Cardiac fibroblast (primary cell): ENCODE measurements at regions not wholly inside any gene's neighbourhood (a gene's known extent, or its start where the extent isn't known, plus 50 kb on each side); places are given as distances from the start of the nearest gene placed in this dataset.

Source experiments
- DNase-seq, 2 donors: peaks; one replicate each; pipeline versions ENCODE4 v3.0.0 to v3.0.0-alpha.2; 2010; ENCODE audit warnings: low read depth in 2 of 2
- H3K4me3 ChIP-seq, 2 donors: replicated peaks in 1 of 2; 1 replicate in 1 of 2; 2 replicates in 1 of 2; pipeline ENCODE4 v1.5.1; 2011; ENCODE audit warnings: low read depth in 2 of 2, low read length in 2 of 2, mild to moderate bottlenecking in 2 of 2, moderate library complexity in 1 of 2
- TF ChIP-seq, protein P1 (sequence below): IDR thresholded peaks from one replicate; pipeline ENCODE4 v1.5.1; 2011; ENCODE audit warnings: low read depth, mild to moderate bottlenecking, low read length, inconsistent platforms

DNA sequence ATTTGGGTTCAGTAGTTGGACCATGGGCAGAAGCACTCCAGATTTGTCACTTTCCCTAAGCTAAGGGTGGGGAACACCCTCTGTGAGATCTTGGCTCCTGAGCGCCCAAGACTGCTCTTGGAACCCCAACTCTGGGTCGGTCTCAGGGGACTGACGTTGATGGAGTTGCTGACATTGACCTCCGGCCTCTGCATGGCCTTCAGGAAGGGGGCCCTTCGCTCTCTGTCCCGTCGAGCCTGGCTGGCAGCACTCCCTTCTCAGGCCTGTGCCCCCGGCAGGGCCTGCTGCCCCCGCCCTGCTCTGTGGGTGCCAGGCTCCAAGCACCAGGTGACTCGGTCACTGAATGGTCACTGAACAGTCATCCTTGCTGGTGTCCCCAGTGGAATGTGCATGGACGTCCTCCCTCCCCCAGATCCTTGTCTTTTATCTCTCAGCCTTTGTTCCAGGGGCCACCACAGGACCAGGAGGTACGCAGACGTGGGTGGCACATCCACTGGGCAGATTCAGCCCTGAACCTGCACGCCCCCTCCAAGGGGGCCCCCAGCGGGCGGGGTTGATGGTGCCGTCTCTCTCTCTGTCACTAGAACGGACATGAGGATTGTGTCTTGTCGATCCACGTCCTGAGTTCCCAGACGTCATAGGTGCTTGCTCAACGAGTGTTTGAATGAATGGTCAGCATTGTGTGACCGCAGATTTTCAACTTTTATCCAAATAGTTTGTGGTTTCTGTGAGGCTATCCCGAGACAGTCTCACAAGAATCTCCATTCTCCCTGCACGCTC lies 314.5 kb downstream of the SEC14L1 start:
- TF ChIP-seq, protein P1, sequence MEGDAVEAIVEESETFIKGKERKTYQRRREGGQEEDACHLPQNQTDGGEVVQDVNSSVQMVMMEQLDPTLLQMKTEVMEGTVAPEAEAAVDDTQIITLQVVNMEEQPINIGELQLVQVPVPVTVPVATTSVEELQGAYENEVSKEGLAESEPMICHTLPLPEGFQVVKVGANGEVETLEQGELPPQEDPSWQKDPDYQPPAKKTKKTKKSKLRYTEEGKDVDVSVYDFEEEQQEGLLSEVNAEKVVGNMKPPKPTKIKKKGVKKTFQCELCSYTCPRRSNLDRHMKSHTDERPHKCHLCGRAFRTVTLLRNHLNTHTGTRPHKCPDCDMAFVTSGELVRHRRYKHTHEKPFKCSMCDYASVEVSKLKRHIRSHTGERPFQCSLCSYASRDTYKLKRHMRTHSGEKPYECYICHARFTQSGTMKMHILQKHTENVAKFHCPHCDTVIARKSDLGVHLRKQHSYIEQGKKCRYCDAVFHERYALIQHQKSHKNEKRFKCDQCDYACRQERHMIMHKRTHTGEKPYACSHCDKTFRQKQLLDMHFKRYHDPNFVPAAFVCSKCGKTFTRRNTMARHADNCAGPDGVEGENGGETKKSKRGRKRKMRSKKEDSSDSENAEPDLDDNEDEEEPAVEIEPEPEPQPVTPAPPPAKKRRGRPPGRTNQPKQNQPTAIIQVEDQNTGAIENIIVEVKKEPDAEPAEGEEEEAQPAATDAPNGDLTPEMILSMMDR, result no peak
- DNase-seq, result peak; percentile 93
- no peak overlapping the region for H3K4me3 ChIP-seq

DNA sequence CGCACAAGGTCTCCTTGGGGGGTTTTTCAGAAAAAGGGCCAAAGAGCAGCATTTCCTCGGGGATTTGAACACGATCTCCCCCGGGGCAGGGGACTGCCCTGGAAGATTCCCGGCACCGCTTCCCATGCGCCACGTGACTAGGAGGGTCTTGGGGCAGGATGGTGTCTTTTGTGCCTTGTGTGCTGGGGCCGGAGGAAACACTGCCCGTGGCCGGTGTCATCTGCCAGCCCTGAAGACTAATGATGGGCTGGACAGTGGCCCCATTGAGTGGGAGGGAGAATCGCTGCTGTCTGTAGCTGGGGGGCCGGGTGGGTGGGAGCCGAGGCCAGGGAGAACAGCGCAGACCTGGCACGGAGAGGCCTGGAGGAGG lies 315.1 kb downstream of the SEC14L1 start:
- DNase-seq, result no peak
- TF ChIP-seq, protein P1, result no peak
- H3K4me3 ChIP-seq, result no peak overlapping the region

DNA sequence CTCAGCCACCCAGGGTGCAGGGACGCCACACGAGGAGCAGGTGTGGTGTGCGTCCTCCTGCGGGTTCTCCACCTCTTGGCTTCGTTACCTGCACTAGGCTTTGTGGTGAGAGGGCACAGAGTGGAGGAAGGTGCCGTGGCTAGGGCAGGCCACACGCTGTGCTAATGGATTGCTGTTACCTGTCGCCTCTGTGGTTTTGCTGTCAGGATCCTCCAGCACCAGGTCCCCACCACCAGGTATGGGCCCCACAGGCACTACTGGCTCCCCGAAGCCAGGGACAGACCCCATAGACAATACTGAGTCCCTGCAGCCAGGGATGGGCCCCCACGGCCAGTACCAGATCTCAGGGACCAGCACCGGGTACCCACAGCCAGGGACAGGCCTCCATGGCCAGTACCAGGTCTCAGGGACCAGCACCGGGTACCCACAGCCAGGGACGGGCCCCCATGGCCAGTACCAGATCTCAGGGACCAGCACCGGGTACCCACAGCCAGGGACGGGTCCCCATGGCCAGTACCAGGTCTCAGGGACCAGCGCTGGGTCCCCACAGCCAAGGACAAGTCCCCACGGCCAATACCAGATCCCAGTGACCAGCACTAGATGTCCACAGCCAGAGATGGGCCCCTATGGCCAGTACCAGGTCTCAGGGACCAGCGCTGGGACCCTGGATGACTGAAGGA lies 315.6 kb downstream of the SEC14L1 start:
- TF ChIP-seq, protein P1, result no peak
- DNase-seq, result no peak
- H3K4me3 ChIP-seq, result no peak overlapping the region

DNA sequence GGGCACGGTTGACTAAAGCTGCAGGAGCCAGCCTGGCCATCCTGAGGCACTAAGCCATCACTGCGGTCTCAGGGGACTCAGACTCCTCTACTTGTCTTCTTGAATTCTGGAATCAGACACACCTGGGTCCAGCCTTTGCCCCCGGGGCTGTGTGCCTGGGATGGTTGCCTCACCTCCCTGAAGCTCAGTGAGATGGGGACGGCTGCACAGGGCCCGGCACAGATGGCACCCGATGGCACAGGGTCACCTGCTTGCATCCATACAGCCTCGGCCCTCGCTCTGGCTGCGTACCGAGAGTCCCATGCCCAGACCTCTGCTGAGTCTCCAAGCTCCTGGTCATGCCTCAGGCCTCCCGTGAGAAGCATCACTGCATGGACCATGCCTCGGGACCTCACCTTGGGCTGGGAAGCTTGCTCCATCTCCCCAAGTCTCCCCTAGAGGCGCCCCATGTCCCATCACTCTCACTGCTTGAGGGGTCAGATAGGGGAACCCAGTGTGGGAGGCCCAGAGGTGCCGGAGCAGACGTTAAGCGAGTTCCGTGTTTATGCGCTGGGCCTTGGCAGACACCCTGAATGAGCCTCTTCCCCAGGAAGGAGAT lies 316.3 kb downstream of the SEC14L1 start:
- DNase-seq, result no peak
- TF ChIP-seq, protein P1, result no peak
- H3K4me3 ChIP-seq, result no peak overlapping the region

DNA sequence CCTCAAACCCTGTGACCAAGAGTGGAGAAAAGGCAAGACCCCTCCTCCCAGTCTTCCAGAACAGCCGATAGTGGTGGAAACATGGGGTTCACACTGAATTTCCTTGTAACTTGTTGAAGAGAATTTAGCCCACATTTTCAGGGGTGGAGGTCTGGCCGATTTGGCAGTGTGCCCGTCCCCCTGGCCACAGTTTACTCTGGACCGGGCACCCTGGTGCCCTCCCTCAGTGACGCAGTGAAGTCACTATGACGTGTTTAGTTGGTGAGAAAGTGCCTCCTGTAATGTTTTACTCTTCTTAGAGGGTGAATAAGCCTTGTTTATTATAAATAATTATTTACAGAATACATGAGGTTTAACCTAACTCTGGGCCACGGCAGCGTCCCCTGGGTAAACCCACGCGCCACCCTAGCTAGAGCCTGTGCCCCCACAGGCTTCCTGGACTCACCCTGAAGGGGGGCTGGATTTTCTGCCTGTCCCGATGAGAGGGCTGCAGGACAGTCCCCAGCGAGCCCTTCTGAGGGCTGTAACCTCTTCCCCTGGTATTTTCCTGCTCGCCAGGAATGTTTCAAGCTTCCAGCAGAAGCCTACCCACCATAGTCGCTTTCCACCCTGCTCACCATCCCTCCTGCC lies 316.9 kb downstream of the SEC14L1 start:
- no peak overlapping the region for H3K4me3 ChIP-seq
- DNase-seq, result no peak

More for the DNA sequence above, 316.9 kb downstream of the SEC14L1 start:
- TF ChIP-seq, protein P1, result no peak
